GM12874 (cell line): ENCODE measurements at regions not wholly inside any gene's neighbourhood (a gene's known extent, or its start where the extent isn't known, plus 50 kb on each side); places are given as distances from the start of the nearest gene placed in this dataset.

ENCODE experiments used
- TF ChIP-seq, protein P1 (sequence below): IDR thresholded peaks from 2 replicates; pipeline ENCODE4 v1.5.1; 2011; ENCODE audit warnings: low read depth, mild to moderate bottlenecking, control low read depth, low read length, moderate library complexity; ENCODE audit not compliant: insufficient read depth

DNA sequence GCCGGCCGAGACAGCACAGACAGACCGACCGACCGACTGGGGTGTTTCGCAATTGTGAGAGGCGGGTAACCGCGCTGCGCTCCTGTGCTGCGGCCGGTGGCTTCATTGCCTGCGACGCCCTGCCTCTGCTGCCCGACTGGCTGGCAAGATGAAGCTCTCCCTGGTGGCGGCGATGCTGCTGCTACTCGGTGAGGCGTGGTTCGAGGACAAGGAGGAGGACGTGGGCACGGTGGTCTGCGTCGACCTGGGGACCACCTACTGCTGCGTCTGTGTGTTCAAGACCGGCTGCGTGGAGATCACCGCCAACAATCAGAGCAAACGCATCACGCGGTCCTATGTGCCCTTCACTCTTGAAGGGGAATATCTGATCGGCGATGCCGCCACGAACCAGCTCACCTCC lies 565.7 kb upstream of the SMIM31 start:
- TF ChIP-seq, protein P1, sequence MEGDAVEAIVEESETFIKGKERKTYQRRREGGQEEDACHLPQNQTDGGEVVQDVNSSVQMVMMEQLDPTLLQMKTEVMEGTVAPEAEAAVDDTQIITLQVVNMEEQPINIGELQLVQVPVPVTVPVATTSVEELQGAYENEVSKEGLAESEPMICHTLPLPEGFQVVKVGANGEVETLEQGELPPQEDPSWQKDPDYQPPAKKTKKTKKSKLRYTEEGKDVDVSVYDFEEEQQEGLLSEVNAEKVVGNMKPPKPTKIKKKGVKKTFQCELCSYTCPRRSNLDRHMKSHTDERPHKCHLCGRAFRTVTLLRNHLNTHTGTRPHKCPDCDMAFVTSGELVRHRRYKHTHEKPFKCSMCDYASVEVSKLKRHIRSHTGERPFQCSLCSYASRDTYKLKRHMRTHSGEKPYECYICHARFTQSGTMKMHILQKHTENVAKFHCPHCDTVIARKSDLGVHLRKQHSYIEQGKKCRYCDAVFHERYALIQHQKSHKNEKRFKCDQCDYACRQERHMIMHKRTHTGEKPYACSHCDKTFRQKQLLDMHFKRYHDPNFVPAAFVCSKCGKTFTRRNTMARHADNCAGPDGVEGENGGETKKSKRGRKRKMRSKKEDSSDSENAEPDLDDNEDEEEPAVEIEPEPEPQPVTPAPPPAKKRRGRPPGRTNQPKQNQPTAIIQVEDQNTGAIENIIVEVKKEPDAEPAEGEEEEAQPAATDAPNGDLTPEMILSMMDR: no peak

DNA sequence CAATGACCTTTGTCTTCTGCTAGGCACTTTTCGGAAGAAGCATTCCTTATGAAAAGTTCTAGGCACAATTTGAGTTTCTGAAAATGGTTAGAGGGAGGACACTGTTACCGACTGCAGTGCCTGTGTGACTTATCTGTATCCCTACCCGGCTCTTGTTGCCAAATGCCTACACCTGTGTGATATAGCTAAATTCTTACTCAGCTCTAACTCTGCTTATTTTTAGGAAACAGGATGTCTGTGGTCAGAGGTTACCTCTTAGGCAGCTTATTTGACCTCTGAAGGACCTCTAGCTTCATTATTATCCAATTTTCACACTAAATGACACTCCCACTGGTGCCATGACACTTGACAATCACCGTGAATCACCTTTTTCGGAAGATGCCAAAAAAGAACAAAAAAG lies 561.1 kb upstream of the SMIM31 start:
- TF ChIP-seq, protein P1: no peak

DNA sequence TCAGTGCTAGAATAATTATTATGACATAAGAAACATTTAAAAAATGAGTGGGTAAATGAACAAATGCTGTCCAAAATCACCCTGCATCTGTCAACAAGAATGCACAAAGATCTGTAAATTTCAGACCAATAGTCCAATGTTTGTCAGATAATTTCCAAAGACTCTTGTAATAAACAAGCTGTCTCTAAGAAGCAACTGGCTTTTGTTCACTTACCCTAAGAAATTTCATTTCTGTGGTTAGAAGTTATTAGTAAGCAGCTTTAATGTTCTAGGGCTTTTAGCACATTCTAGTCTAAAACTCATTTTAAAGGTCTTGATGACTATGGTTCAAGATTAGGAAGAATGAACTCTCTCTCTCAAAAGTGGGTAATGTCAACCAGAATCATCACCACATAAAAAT lies 560.3 kb upstream of the SMIM31 start:
- TF ChIP-seq, protein P1: no peak

DNA sequence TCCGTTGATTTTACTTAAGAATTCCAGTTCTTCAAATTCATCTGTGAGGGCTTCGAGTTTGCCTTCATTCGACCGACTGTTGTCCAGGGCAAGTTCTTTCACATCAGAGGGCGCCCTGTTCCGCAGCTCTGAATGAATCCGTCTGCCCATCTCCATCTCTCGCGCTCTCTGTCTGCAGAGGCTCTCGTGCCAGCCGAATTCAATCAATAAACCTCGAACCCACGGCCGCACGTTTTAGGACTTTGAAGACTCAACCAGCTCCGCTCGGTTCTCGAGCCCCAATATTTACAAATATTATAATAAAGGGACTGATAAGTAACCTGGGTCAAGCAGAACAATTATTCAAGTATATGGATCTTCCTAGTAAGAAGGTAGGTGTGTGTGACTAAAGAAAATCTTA lies 556.4 kb upstream of the SMIM31 start:
- TF ChIP-seq, protein P1: no peak

DNA sequence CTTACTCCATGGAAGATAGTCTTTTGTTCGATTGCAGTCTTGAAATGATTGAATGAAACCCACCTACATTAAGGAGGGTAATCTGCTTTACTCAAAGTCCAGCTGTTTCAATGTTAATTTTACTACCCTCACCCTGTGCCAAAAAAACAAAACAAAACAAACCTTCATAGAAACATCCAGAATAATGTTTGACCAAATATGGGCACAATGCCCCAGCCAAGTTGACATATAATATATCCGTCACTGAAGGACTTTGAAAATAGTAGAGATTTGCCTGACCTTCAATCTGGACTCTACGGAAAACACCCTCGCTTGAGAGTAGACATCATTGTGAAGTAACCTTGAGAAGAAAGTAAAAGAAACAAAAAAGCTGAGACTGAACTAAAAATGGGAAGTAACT lies 550.5 kb upstream of the SMIM31 start:
- TF ChIP-seq, protein P1: no peak

DNA sequence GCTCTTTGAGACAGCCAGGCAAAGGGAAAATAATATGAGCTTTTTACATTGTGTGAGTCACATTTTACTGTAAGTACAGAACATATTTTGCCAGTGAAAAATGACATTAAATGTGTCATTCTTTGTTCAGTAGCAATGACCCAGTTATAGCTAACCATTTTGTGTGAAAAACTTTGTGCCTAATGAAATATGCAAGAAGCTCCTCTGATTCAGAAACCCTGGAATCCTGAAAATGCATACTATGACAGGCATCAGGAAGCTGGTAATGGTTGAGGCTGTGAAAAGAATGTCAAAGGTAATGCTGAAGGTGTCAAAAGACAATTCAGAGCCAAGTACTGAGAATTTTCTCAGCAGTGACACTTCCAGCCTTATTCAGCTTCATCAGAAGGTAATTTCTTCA lies 549.5 kb upstream of the SMIM31 start:
- TF ChIP-seq, protein P1: no peak

DNA sequence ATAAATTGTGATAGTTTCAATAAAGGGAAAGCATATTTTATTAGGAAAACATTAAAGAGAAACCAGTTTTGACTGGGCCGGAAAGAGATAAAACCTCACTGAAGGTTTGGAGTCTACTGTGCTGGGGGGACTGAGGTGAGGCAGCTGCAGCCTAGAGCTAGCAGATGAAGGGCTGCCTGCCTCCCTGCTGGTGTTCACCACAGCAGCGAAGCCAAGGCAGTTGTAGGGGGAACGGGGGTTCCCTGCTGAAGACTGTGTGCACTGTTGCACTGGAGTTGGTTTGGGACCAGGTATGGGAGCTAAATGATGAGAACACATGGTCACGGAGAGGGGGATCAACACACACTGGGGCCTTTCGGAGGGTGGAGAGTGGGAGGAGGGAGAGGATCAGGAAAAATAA lies 546.5 kb upstream of the SMIM31 start:
- TF ChIP-seq, protein P1: no peak

DNA sequence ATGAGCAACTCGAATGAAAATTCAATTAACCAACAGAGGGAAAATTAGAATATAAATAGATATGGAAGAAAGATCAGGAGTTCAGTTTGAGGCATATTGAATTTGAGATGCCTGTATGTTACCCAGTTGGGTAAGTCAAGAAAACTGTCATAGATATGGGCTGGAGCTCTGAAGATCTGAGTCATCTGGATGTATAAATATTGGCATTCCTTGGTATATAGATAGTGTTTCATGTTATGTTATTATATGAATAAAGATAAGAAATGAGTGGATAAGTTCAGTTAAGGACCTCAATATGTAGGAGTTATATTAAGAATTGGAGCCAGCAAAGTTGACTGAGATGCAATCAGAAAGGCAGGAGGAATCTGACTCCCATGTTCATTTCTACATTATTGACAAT lies 543.6 kb upstream of the SMIM31 start:
- TF ChIP-seq, protein P1: no peak
